Stromal cell of bone marrow (primary cell): ENCODE measurements at regions not wholly inside any gene's neighbourhood (a gene's known extent, or its start where the extent isn't known, plus 50 kb on each side); places are given as distances from the start of the nearest gene placed in this dataset.

Experiments used
- DNase-seq: peaks from one replicate; pipeline ENCODE4 v3.0.0-alpha.2; 2012; ENCODE audit warnings: low read depth

DNA sequence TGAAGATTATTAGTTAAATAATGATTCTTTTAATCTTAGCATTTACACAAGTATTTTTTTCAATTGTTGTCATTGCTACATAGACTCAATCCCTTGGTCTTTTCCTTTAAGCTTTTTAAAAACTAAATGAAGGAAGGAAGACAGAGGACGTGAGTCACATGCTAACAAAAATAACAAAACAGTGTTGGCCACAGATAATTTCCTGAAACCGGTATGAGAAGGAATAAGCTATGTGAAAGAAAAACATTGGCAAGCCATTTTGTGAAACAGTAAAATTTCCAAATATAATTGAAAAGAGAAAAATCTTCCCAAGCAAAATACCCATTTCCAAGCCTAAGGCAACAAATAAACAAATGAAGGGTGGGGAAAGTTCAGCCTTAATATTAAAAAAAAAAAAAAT is 223.0 kb downstream of the AHR start:
- DNase-seq, result peak; percentile 75

DNA sequence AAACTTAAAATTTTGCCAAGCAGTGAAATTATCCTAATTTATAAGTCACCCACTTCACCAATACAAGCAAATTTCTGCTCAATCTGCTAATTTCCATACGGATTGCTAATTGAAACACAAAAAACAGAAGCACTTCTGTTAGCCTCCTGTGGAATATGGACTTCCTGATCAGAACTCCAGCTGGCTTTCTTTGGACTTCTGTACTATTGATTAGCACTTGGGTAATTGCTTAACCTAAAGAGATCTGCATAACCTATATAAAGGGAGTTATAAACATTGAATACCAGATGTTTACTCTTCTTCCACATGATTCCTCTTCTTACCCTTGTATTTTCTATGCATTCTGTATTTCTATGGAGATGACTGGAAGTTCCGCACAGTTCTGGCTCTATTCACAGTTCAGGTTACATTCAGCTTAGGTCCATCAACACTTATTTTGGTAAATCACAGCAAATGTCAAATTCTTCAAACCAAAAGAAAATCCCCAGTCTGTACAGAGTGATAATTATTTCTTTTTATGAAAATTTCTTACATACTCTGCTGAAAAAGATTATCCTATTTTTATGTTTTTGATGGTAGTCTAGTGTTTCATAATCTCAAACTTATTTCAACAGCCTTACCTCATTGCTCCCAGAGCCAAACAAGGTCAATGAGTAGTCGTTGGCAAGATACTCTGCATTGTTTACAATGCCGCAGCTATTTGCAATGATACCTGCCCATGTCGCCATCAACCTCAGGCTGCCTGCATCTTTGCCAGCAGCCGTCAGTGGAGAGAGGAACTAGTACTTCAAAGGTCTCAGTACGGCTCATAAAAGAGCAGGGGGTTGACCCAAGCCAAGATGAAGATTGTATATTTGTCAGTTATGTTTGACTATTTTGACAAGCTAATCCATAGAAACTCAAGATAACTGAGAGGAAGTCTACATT is 225.6 kb downstream of the AHR start:
- no peak for DNase-seq

DNA sequence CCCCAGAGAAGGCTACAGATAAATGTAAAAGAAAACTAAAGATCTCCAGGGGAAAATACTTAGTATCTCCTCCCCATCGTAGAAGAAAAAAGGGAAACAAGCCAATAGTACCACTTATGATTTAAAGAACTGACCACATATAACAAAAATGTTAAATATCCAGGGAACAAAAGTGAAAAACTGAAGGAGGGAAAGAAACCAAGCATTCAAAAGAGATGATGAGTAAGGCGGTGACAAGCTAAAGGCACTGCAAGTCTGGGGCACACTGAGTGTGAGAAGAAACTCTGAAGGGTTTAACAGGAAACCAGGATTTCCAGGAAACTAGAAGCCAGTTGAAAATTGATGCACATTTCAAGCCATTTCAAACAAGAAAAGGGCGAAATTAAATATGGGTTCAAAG is 226.3 kb downstream of the AHR start:
- DNase-seq, result no peak

DNA sequence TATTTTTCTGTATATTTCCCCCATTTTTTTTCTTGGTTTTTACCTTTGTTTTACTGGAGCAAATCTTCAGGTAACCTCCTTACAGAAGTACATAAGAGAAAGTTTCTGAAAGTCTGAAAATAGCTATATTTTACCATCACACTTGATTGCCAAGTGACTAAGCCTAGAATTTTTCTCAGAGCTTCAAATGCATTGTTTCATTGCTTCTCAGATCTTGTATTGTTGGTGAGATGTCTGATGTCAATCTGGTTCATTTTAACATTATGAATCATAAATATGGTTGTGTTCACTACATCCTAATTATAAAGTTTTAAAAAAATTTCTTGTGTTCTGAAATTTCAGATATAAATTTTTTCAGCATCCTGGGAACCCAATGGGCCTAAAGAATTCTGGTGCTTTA is 228.2 kb downstream of the AHR start:
- no peak for DNase-seq

DNA sequence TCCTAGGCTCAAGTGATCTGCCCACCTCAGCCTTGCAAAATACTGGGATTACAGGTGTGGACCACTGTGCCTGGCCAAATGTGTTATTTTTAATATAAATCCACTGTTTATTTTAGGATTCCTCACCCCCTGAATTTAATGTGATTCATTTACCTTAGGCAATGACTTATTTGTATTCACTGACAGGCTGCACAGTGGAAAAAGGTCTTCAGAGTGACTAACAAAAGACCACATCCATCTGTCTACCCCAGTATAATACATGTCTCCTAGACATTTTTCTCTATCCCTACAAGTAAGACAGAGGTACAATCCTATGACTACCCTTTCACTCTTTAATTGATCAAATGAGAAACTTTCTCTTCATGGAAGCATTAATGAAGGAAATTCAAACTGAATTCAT is 230.2 kb downstream of the AHR start:
- no peak for DNase-seq

DNA sequence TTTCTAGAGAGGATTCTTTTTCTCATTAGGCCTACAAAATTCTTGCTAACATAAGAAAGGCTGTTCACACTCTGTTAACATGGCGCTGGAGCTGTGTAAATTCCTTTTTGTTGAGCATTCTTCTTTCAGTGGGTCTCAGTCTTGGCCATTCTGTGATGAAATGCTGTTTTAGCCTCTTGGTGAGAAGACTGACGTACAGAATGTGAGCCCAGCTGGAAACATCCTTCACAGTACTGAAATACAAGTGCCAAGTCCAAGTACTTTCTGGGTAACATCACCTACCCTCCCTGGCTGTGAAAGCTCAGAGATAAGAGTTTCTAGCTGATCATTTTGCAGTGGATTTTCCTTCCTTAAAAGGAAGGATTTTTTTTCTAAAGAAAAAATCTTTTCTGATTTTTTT is 231.8 kb downstream of the AHR start:
- no peak for DNase-seq

DNA sequence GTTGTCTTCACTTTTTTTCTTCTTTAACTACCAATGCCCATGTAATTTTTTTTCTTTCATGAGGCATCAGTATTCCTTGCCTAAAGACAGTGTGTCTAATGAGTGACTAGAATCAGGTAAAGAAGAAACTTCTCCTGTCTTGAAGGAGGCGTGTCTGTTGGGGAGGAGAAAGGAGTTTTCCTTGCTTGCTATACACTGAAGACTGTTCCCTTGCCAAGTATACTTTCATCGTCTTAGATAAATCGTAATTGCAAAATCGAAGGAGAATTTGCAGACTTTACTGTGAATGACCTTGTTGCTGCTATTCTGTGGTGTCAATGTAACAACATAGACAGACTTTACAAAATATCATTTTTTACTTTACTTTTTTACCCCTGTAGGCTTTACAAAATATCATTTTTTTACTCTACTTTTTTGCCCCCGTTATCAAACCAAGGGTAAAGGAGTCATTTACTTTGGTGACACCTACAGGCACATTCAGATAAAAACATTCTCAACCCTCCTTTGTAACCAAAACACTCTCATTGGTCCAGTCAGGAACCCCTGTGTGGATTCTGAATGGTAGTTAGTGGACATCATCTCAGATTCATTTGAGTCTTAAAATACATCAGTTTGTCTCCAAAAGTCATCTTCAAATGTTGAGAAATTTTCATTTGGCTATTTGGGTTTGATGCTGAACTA is 232.4 kb downstream of the AHR start:
- no peak for DNase-seq

DNA sequence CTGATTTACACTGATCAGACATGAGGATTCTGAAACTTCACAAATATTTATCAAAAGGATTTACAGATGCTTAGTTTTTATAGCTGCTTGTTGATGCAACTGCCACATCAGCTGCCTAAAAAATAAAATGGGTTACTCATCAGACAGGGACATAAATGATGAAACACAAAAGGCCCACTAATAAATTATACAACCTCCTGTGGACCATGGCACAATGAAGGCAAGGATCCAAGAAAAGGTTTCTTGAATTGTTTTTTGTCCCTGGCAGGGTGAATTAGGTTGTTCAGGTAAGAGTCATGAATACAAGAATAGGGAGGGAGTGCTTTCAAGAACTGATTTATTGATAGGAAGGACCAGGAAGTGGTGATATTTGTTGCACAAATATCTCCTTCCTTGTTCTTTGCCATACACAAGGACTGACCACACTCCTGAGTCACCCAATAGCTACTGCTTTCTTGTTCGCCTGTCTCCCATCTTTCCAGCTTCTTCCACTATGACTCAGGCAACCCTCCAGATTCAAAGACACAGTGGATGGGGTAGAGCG is 234.5 kb downstream of the AHR start:
- peak; percentile 87 for DNase-seq

DNA sequence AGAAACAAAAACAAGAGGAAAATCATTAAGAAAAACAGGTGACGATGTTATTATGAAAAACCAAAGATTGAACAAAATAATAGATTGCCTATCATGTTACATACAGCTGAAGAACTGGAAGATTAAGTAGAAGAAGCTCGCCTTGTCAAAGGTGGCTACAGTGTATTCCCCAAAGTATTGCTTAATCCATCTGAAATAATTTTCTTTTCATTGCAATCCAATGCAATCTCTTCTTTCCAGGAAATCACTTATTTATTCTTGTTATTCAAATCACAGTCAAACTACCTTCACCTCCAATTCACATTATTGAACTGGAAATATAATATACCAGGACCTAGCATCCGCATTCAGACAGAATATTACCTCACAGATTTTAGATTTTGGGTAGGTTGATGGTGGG is 235.9 kb downstream of the AHR start:
- no peak for DNase-seq

DNA sequence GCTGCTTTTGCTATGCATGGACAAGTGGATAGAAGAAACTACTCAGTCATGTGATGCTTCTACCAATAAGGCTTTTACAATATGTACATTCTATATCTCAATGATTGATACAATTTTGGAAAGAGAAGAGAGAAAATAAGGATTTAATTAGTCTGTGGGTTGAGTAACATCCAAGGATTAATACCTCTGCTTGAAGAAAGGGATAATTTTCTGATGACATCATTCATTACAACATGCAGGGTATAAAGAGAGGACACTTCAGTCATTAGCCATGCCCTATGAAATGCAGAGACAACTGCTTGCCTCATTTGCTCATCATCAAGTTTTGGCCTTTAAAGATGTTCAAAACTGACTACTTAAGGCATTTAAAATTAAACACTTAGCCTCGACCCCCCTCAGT is 237.3 kb downstream of the AHR start:
- DNase-seq, result no peak

DNA sequence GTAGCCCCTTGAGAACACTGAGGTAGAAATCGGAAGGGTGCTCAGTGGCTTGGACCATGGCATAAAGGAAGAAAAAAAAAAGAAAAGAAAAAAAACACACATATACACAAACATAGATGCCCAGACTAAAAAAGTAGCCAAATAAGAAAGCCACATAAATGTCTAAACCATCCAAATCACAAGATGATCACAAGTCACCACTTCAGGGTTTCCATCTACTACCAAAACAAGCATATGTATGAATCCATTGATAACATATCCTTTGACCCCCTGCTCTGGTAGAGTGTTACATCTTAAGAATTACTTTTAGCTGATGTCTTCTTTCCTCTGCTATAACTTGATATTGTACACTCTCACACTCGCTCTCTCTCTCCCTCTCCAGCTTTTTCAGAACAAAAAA is 245.9 kb downstream of the AHR start:
- no peak for DNase-seq

DNA sequence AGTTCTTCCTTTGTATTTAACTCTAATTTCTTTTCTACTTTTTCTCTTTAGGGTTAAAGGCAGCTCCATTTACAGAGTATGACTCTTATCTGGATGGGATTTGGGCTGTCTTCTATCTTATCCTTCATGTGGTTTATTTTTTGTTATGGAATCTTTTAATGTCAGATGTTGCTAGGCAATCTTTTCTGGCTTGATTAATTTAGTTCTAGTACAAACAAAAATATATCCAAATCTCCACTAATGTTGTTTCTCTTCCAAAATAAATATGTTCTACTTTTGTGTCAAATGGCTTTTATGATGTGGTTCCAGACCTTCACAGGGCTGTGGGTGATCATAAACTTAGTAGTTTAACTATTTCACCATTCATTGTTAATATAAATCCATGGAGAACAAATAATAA is 246.9 kb downstream of the AHR start:
- DNase-seq, result no peak

DNA sequence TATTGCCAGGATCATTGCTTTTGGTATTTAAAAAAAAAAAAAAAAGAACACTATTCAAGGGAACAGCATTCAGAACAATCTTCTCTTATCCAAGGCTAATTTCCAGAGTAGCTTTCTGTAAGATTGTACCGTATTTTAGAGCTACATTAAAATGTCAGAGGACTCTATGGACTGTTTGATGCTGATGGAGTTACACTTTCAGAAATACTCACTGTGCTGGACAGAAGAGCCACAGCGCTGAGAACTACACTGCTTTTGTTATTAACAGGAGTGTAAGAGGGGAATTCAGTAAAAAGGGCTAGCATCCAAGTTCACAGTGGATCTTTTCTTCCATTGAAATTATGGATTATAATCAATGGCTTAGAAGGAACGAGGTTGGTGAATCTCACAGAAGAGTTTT is 247.7 kb downstream of the AHR start:
- DNase-seq, result no peak

DNA sequence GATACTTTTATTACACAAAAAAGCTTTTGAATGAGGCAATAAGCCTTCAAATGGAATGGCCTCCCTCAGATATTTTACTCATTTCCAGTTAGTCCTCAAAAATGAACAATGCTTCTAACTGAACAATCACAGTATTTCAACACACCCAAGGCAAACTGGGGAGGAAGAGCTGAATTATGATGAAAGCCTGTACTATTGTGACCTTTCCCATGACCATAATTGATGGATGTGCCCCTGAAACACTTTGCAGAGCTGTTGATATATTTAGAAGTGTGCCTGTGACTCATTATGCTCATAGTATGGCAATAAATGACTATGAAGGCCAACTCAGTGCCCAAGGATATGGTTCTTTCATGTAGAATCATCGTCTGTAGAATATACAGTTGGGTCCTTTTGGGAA is 248.1 kb downstream of the AHR start:
- peak; percentile 86 for DNase-seq

DNA sequence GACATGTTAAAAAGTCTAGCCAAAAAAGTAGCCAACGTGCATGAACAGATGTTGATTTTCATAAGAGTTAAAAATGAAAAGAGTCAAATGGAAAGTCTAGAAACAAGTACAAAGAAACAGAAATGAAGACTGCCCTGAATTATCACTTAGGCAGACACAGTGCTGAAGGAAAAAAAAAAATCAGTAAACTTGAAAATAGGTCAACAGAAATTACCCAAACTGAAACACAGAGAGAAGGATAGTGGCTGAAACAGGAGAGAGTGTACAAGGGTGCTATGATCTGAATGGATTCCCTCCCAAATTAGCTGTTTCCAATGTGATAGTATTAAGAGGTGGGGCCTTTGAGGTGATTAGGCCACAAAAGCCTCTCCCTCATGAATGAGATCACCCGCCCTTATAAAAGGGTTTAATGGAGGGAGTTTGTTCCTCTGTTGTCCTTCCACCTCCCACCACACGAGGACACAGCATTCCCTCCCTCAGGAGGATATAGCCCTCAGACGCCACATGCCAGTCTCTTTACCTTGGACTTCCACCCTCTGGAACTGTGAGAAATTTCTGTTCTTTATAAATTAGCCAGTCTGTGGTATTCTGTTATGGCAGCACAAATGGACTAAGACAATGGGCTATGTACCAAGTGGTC is 249.7 kb downstream of the AHR start:
- no peak for DNase-seq

DNA sequence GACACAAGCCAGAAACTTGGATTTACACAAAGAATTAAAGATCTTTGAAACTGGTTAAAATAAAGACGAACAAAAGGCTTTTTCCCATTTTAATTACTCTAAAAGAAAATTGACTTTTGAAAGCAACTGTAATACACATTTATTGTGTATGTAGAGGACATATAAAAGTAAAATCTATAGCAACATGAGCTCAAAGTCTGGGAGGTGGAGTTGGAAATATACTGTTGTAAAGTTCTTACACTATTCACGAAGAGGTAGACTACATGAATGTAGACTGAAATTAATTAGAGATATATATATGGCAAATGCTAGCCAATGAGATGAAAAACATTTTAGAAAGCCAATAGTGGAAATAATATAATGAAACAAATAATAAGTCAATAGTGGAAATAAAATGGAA is 251.0 kb downstream of the AHR start:
- no peak for DNase-seq

DNA sequence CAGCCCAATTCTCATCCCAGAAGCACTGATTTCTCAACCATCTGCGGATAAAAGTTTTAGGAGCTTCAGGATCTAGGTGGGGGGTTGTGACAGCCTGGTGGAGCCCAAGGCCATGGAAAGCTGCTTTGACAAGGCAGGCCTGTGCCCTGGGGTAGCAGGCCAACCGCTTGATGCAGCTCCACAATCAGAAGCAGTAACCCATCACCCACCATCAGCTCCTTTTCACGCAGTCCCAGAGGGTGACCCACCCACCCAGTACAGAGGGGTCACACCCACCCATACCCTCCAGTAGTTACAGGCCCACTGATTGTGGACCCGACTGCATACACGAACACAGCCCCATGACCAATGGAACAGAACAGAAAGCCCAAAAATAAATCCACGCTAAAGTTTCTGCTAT is 253.9 kb downstream of the AHR start:
- no peak for DNase-seq

DNA sequence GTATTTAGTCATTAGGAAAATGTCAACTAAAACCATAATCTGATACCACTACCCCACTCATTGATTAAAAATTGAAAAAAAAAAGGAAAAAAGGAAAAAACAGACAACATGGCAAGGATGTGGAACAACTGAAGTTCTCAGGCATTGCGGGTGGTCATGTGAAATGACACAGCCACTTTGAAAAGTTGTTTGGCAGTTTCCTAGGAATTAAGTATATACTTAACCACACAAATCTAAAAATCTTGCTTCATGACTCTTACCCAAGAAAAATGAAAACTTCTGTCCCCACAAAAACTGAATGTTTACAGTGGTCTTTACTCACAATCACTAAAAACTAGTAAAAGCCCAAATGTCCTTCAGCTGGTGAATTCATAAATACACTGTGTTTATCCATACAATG is 254.5 kb downstream of the AHR start:
- DNase-seq, result no peak

DNA sequence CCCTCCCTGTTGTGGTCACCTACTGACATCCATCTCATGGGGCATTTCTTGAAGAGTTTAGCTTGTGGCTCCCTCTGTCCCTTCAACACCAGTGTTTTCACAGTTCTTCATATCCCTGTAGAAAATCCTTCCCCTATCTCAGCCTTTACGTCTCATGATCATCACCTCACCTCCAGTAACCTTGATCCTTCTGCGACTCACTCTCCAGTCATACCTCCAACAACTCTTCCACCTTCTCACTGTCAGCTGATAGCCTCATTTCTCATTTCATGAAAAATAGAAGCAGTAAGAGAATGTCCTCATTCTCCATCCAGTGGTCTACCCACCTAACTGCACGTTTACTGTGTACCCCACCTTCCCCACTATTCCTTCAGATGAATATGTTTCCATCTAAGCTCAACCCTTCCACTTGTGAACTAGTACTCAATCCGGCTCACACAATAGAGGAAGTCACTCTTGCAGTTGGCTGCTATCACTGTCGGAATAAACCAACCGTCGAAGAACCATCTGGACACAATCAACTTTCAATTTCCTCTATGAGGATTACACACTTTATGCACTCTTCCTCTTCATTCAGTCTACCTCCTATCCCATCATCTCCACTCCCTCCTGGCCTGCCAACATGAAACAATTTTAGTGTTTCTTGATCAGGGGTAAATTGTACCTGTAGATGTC is 256.0 kb downstream of the AHR start:
- DNase-seq, result no peak

DNA sequence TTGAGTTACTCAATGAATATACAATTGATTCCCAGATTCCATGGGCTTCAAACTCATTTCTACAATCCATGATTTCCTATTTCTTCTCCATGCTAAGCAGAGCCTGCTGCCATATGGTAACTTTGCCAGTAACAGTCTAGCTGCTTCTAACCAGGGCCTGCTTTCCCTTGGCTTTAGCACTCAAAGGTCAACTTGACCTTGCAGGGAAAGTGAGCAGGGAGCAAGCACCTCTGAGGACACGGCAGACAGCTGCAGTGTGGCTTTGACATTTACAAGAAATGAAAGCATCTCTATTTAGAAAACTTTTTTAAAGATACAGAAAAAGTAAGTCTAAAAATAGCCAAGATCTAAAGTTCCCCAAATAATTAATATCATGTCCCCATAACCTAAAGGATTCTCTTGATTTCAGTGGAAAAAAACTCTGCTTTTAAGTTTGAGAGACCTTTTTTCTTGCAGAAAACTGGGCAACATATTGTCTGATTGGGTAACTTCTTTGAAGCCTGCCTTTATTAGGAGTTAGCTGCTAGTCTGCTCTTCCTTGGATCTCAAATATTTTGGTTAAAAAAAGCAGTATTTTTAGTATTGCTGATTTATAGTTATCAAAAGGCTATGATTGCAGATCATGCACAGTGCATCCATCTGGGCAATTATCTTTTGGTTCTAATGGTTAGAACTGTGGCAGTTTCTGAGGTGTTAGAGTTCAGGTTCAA is 257.9 kb downstream of the AHR start:
- DNase-seq, result no peak

DNA sequence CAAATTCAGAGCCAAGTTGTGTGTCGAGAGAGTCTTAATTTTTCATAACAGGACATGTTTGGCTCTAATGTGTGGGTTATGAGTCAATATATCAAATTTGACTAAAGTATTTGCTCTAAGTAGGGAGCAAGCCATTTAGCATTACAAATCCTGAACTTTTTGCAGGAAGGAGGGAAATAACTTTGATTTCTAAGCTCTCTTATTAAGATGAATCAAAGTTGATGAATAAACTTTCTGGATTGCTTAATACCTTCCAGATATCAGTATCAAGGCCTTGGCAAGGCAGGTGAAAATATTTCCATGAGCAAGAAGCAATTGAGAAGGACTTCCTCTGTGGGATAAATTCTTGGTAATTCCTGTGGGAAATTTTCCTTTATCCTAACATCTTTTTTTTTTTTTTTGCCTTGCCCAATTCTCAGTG is 258.8 kb downstream of the AHR start:
- DNase-seq, result peak; percentile 49

DNA sequence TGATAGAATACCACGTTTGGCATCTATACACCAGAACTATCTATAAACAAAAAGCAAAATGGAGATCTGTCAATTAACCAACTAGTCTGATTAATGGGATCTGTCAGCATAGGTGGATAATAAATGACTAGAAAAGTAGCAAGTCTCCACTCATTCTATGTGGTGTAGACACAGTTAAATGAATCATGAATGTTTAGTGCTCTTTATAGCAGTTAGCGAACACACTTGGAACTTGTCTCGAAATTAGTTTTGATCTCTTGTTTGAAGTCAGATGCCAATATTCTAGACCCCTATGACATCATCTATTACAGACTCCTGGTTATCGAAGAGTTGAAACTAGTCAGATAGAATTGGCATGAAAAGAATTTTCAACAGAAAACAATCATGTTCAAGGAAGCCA is 259.7 kb downstream of the AHR start:
- no peak for DNase-seq
